PC-9 (cell line): ENCODE measurements at regions not wholly inside any gene's neighbourhood (a gene's known extent, or its start where the extent isn't known, plus 50 kb on each side); places are given as distances from the start of the nearest gene placed in this dataset.

Experiments
- BruUV-seq: library from RNA; stranded (reverse); fragments of 400-500 nt; replicated peaks from 2 replicates; lab custom pipeline; 2021; lab: Mats Ljungman, UMichigan
- CTCF ChIA-PET: fragments of 300-600 bp; sonication (Branson Sonifier 250); formaldehyde crosslinking; loops from one replicate; lab custom pipeline; 2022; ENCODE audit warnings: antibody characterized with exemption; lab: Charles Lee
- POLR2A ChIA-PET: fragments of 300-600 bp; sonication (Branson Sonifier 250); formaldehyde crosslinking; loops from one replicate; lab custom pipeline; 2022; ENCODE audit warnings: antibody characterized with exemption; ENCODE audit not compliant: unreplicated experiment; lab: Charles Lee
- DNase-seq, 2 experiments: peaks; one replicate each; pipeline versions ENCODE4 v3.0.0 to v3.0.0-alpha.2; 2015 to 2022; ENCODE audit warnings: mixed read lengths in 1 of 2
- H2AFZ ChIP-seq: fragments of 200-600 bp; sonication (generic); 2 replicates; pipeline ENCODE4 v1.8.1; 2017; ENCODE audit warnings: antibody characterized with exemption
- H3F3A ChIP-seq: fragments of 200-600 bp; sonication (generic); 2 replicates; pipeline ENCODE4 v1.8.1; 2017; ENCODE audit warnings: antibody characterized with exemption, mild to moderate bottlenecking, low read depth; ENCODE audit not compliant: insufficient read depth
- H3K27ac ChIP-seq: fragments of 200-600 bp; sonication (generic); 2 replicates; pipeline ENCODE4 v1.6.1; 2016; ENCODE audit warnings: mixed run types
- H3K27me3 ChIP-seq: fragments of 200-600 bp; sonication (generic); 2 replicates; pipeline ENCODE4 v1.6.1; 2016; ENCODE audit warnings: low read depth, mixed run types; ENCODE audit not compliant: insufficient read depth
- H3K36me3 ChIP-seq: fragments of 200-600 bp; sonication (generic); 2 replicates; pipeline ENCODE4 v1.6.1; 2016; ENCODE audit warnings: low read depth, mixed run types
- H3K4me1 ChIP-seq: fragments of 200-600 bp; sonication (generic); replicated peaks from 2 replicates; pipeline ENCODE4 v1.6.1; 2016; ENCODE audit warnings: mixed run types; ENCODE audit not compliant: insufficient read depth
- H3K4me2 ChIP-seq: fragments of 200-600 bp; sonication (generic); 2 replicates; pipeline ENCODE4 v1.6.1; 2017; ENCODE audit warnings: mixed run types
- H3K4me3 ChIP-seq: fragments of 200-600 bp; sonication (generic); 2 replicates; pipeline ENCODE4 v1.6.1; 2016; ENCODE audit warnings: mixed run types
- H3K79me2 ChIP-seq: fragments of 200-600 bp; sonication (generic); 2 replicates; pipeline ENCODE4 v1.6.1; 2017; ENCODE audit warnings: low read depth, mixed run types
- H3K9me2 ChIP-seq: fragments of 200-600 bp; sonication (generic); 2 replicates; pipeline ENCODE4 v1.8.1; 2017; ENCODE audit warnings: mild to moderate bottlenecking; ENCODE audit not compliant: insufficient read depth
- H3K9me3 ChIP-seq: fragments of 200-600 bp; sonication (generic); 2 replicates; pipeline ENCODE4 v1.8.1; 2016; ENCODE audit warnings: low read depth; ENCODE audit not compliant: insufficient read depth
- H4K20me1 ChIP-seq: fragments of 200-600 bp; sonication (generic); 2 replicates; pipeline ENCODE4 v1.8.1; 2017; ENCODE audit not compliant: insufficient read depth
- EZH2 ChIP-seq: fragments of 200-600 bp; sonication (generic); IDR thresholded peaks from 2 replicates; pipeline ENCODE4 v1.8.0; 2017; ENCODE audit warnings: antibody characterized with exemption, low read depth
- intact Hi-C: fragments of 100-400 bp; cut with micrococcal nuclease; formaldehyde crosslinking; loops from one replicate; pipeline ENCODE4 v1.10.0; 2022; ENCODE audit not compliant: unreplicated experiment
- TF ChIP-seq, protein P1 (sequence below): fragments of 200-600 bp; sonication (generic); conservative IDR thresholded peaks from 2 replicates; pipeline ENCODE4 v1.6.1; 2017; ENCODE audit warnings: mixed run types, antibody characterized with exemption, mild to moderate bottlenecking, moderate library complexity

DNA sequence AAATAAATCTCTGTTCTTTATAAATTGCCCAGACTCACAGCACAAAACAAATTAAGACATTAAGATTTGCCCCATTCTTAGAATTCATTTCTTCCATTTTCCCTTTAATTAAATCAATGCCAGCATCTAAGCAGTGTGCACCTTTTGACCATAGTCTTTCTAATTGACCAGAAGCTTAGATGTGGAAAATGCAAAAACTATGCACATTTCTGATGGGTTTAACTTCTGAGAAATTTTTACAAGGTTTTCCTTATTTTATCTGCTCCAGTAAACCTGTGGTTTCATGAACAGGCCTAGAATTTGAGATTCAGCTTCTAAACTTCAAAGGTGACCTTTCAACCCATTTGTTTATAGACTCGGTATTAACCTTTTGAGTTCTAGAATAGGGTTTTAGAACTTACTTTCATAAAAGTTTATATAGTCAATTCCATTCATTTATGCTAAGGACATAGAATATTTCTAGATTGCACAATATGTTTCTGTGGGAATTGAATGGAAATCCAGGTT, 437.8 kb upstream of the HSF2 start:
- Histone ChIP-seq H3K4me1 (no peaks in the 10 kb centered on the region), H3F3A (no peaks in the 10 kb centered on the region), H3K4me2 (no peak overlapping the region), H3K79me2 (no peaks in the 10 kb centered on the region), H3K9me2 (peaks cover 2% of the 10 kb centered on the region; the same call in 1 of the 2 replicates), H4K20me1 (no peaks in the 10 kb centered on the region), H3K9me3 (no peaks in the 10 kb centered on the region), H3K36me3 (no peaks in the 10 kb centered on the region), H3K4me3 (no peak overlapping the region), H2AFZ (no peak overlapping the region), H3K27me3 (no peaks in the 10 kb centered on the region), H3K27ac (no peak overlapping the region)
- ChIA-PET POLR2A (no interaction called here), CTCF (no interaction called here)
- TF ChIP-seq EZH2 = no peak
- TF ChIP-seq, protein P1, sequence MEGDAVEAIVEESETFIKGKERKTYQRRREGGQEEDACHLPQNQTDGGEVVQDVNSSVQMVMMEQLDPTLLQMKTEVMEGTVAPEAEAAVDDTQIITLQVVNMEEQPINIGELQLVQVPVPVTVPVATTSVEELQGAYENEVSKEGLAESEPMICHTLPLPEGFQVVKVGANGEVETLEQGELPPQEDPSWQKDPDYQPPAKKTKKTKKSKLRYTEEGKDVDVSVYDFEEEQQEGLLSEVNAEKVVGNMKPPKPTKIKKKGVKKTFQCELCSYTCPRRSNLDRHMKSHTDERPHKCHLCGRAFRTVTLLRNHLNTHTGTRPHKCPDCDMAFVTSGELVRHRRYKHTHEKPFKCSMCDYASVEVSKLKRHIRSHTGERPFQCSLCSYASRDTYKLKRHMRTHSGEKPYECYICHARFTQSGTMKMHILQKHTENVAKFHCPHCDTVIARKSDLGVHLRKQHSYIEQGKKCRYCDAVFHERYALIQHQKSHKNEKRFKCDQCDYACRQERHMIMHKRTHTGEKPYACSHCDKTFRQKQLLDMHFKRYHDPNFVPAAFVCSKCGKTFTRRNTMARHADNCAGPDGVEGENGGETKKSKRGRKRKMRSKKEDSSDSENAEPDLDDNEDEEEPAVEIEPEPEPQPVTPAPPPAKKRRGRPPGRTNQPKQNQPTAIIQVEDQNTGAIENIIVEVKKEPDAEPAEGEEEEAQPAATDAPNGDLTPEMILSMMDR = no peak
- intact Hi-C loops = no loop called here
- BruUV-seq = no TSS peak
- DNase-seq = no peak

DNA sequence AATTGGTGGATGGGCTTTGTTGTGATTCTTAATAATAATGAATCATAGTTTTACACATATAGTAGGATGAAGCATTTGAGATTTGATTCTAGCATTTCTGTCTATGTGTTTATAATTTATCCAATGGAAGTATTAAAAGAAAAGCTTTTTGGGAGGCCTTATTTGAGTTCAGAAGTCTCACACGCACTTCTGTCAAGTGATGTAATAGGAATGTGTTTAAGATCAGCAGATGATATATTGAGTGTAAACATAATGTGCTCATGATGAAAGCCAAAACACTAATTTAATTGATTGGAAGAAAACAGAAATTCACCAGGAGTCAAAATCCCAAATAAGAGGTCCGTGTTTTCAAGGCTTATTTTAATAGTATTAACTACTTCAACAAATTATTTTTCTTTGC, 435.6 kb upstream of the HSF2 start:
- Histone ChIP-seq H4K20me1 (no peaks in the 10 kb centered on the region), H3K9me3 (no peaks in the 10 kb centered on the region), H2AFZ (no peak overlapping the region), H3F3A (no peaks in the 10 kb centered on the region), H3K4me2 (no peak overlapping the region), H3K27ac (no peak overlapping the region), H3K4me1 (no peaks in the 10 kb centered on the region), H3K4me3 (no peak overlapping the region), H3K9me2 (peaks cover 5% of the 10 kb centered on the region; the same call in 1 of the 2 replicates), H3K27me3 (no peaks in the 10 kb centered on the region), H3K36me3 (no peaks in the 10 kb centered on the region), H3K79me2 (no peaks in the 10 kb centered on the region)
- intact Hi-C loops = no loop called here
- no peak for TF ChIP-seq EZH2
- TF ChIP-seq, protein P1 = no peak
- POLR2A ChIA-PET = no interaction called here
- DNase-seq = no peak
- BruUV-seq = no TSS peak
- CTCF ChIA-PET = no interaction called here

DNA sequence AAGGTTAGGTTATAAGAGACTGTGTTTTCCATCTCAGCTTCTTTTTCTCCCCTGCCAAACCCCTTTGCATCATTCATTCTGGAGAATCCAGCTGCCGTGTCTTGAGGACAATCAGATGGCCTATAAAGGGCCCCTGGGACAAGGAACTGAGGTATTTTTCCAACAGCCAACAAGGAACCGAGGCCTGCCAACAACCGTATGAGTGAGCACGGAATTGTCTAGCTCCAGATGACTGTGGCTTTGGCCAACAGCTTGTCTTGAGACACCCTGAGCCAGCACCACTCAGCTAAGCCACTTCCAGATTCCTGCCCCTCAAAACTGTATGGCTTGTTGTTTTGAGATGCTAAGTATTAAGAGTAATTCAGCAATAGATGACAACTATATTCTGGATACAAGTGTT, 433.7 kb upstream of the HSF2 start:
- no peak overlapping the region; the same call in 1 of the 2 replicates for H2AFZ ChIP-seq
- no TSS peak for BruUV-seq
- intact Hi-C loops = no loop called here
- TF ChIP-seq EZH2 = no peak
- TF ChIP-seq, protein P1 = no peak
- no peaks in the 10 kb centered on the region for H3K79me2 ChIP-seq
- no peaks in the 10 kb centered on the region for H3F3A ChIP-seq
- ChIA-PET POLR2A (no interaction called here), CTCF (no interaction called here)
- H3K36me3 ChIP-seq = no peaks in the 10 kb centered on the region
- no peaks in the 10 kb centered on the region for H4K20me1 ChIP-seq
- no peaks in the 10 kb centered on the region for H3K27me3 ChIP-seq
- H3K27ac ChIP-seq = no peak overlapping the region
- H3K9me2 ChIP-seq = peaks cover 5% of the 10 kb centered on the region; the same call in 1 of the 2 replicates
- no peak overlapping the region for H3K4me3 ChIP-seq
- H3K4me2 ChIP-seq = no peak overlapping the region
- no peaks in the 10 kb centered on the region for H3K4me1 ChIP-seq
- H3K9me3 ChIP-seq = no peaks in the 10 kb centered on the region
- DNase-seq = no peak
